Ishikawa (cell line): ENCODE measurements at regions not wholly inside any gene's neighbourhood (a gene's known extent, or its start where the extent isn't known, plus 50 kb on each side); places are given as distances from the start of the nearest gene placed in this dataset.

Experiments used
- CEBPB ChIP-seq: IDR thresholded peaks from 2 replicates; pipeline ENCODE4 v1.6.1; 2012
- CREB1 ChIP-seq: IDR thresholded peaks from 2 replicates; pipeline ENCODE4 v1.6.1; 2012; ENCODE audit warnings: low read depth
- EGR1 ChIP-seq: IDR thresholded peaks from 2 replicates; pipeline ENCODE4 v1.6.1; 2012
- EP300 ChIP-seq: IDR thresholded peaks from 2 replicates; pipeline ENCODE4 v1.6.1; 2012; ENCODE audit warnings: borderline replicate concordance
- FOXM1 ChIP-seq: IDR thresholded peaks from 2 replicates; pipeline ENCODE4 v1.6.1; 2012; ENCODE audit warnings: low read depth, borderline replicate concordance
- MAX ChIP-seq: IDR thresholded peaks from 2 replicates; pipeline ENCODE4 v1.6.1; 2012
- RAD21 ChIP-seq: IDR thresholded peaks from 2 replicates; pipeline ENCODE4 v1.6.1; 2012; ENCODE audit warnings: low read depth
- REST ChIP-seq: IDR thresholded peaks from 2 replicates; pipeline ENCODE4 v1.6.1; 2012; ENCODE audit warnings: low read depth, mild to moderate bottlenecking
- TAF1 ChIP-seq: IDR thresholded peaks from 2 replicates; pipeline ENCODE4 v1.6.1; 2012; ENCODE audit warnings: low read depth, mild to moderate bottlenecking
- TCF12 ChIP-seq: IDR thresholded peaks from 2 replicates; pipeline ENCODE4 v1.6.1; 2012; ENCODE audit warnings: low read depth
- TEAD4 ChIP-seq: IDR thresholded peaks from 2 replicates; pipeline ENCODE4 v1.6.1; 2012
- USF1 ChIP-seq: IDR thresholded peaks from 2 replicates; pipeline ENCODE4 v1.6.1; 2012
- YY1 ChIP-seq: IDR thresholded peaks from 2 replicates; pipeline ENCODE4 v1.6.1; 2012; ENCODE audit warnings: low read depth
- ZBTB7A ChIP-seq: IDR thresholded peaks from 2 replicates; pipeline ENCODE4 v1.6.1; 2012; ENCODE audit warnings: low read depth

- TF ChIP-seq ZBTB7A (no peak), FOXM1 (no peak), EGR1 (no peak), TAF1 (no peak), YY1 (no peak), REST (no peak), USF1 (no peak), EP300 (no peak), MAX (no peak), CREB1 (no peak), RAD21 (no peak), CEBPB (no peak), TEAD4 (no peak), TCF12 (no peak)
Measured at GRCh38 chr7:68247126-68247525, 1250.5 kb downstream of the TYW1 start.
